T-cell (primary cell): ENCODE measurements at regions not wholly inside any gene's neighbourhood (a gene's known extent, or its start where the extent isn't known, plus 50 kb on each side); places are given as distances from the start of the nearest gene placed in this dataset.

Experiments
- ATAC-seq, 4 experiments: fragments of 200-7000 bp in 3 of 4; fragments of 150-1000 bp in 1 of 4; cut with Tn5 transposase; replicated peaks in 1 of 4; 1 replicate in 3 of 4; 2 replicates in 1 of 4; pipeline ENCODE4 v1.10.0; 2021; ENCODE audit warnings: moderate library complexity in 3 of 4, mild to moderate bottlenecking in 2 of 4, moderate number of reproducible peaks in 1 of 4
- CTCF ChIA-PET, 2 donors: fragments of 300-600 bp; sonication (Branson Sonifier 250); formaldehyde crosslinking; loops; one replicate each; lab custom pipeline; 2022; ENCODE audit warnings: antibody characterized with exemption in 2 of 2; lab: Charles Lee
- POLR2A ChIA-PET, 2 donors: fragments of 300-600 bp; sonication (Branson Sonifier 250); formaldehyde crosslinking; loops; one replicate each; lab custom pipeline; 2022; ENCODE audit warnings: antibody characterized with exemption in 2 of 2; lab: Charles Lee
- DNase-seq, 35 experiments: peaks; one replicate each; pipeline versions ENCODE4 v3.0.0 to v3.0.0-alpha.2; 2013 to 2023
- H3K27ac ChIP-seq: one replicate; pipeline ENCODE4 v1.5.1; 2013; ENCODE audit warnings: low read length
- H3K27me3 ChIP-seq, 2 experiments: replicated peaks in 1 of 2; 1 replicate in 1 of 2; 2 replicates in 1 of 2; pipeline versions ENCODE4 v1.6.1 to v1.7.0; 2013; ENCODE audit warnings: low read length in 1 of 2, mixed read lengths in 1 of 2; ENCODE audit not compliant: control insufficient read depth in 2 of 2, insufficient read depth in 2 of 2; ENCODE audit errors: extremely low read depth in 1 of 2
- H3K36me3 ChIP-seq, 2 donors: 1 replicate in 1 of 2; 2 replicates in 1 of 2; pipeline versions ENCODE4 v1.6.1 to v1.7.0; 2013; ENCODE audit warnings: low read length in 1 of 2; ENCODE audit not compliant: control insufficient read depth in 2 of 2, insufficient read depth in 1 of 2; ENCODE audit errors: extremely low read depth in 1 of 2
- H3K4me1 ChIP-seq, 2 experiments: 1 replicate in 1 of 2; 2 replicates in 1 of 2; pipeline versions ENCODE4 v1.6.1 to v1.7.0; 2013; ENCODE audit warnings: low read length in 2 of 2, mixed read lengths in 1 of 2; ENCODE audit not compliant: insufficient read depth in 2 of 2, control insufficient read depth in 1 of 2; ENCODE audit errors: extremely low read depth in 1 of 2
- H3K4me3 ChIP-seq, 2 donors: 1 replicate in 1 of 2; 2 replicates in 1 of 2; pipeline versions ENCODE4 v1.5.1 to v1.7.0; 2013; ENCODE audit warnings: mild to moderate bottlenecking in 2 of 2, low read length in 1 of 2, moderate library complexity in 1 of 2; ENCODE audit not compliant: control insufficient read depth in 1 of 2; ENCODE audit errors: extremely low read depth in 1 of 2
- H3K9me3 ChIP-seq: 2 replicates; pipeline ENCODE4 v1.7.0; 2013
- H3K27ac Mint-ChIP-seq, 2 donors: one replicate each; pipeline ENCODE4 v1.8.0; 2020 to 2021; ENCODE audit warnings: mild to moderate bottlenecking in 2 of 2, mixed read lengths in 2 of 2
- H3K27me3 Mint-ChIP-seq, 2 donors: one replicate each; pipeline ENCODE4 v1.8.0; 2021 to 2022; ENCODE audit warnings: mixed read lengths in 2 of 2
- H3K36me3 Mint-ChIP-seq: one replicate; pipeline ENCODE4 v1.8.0; 2021; ENCODE audit warnings: mixed read lengths
- H3K4me1 Mint-ChIP-seq, 3 donors: one replicate each; pipeline ENCODE4 v1.8.0; 2020 to 2022; ENCODE audit warnings: mixed read lengths in 3 of 3, mild to moderate bottlenecking in 1 of 3
- H3K4me3 Mint-ChIP-seq, 3 donors: one replicate each; pipeline ENCODE4 v1.8.0; 2020 to 2022; ENCODE audit warnings: mild to moderate bottlenecking in 3 of 3, mixed read lengths in 3 of 3, moderate library complexity in 3 of 3
- H3K9me3 Mint-ChIP-seq, 3 donors: one replicate each; pipeline ENCODE4 v1.8.0; 2020 to 2022; ENCODE audit warnings: mixed read lengths in 3 of 3
- WGBS: methylation state at CpG from one replicate; pipeline ENCODE4 v1.1.5; 2013; ENCODE audit warnings: missing lambda C conversion rate; ENCODE audit not compliant: insufficient coverage; 5-methylcytosine and 5-hydroxymethylcytosine counted together

DNA sequence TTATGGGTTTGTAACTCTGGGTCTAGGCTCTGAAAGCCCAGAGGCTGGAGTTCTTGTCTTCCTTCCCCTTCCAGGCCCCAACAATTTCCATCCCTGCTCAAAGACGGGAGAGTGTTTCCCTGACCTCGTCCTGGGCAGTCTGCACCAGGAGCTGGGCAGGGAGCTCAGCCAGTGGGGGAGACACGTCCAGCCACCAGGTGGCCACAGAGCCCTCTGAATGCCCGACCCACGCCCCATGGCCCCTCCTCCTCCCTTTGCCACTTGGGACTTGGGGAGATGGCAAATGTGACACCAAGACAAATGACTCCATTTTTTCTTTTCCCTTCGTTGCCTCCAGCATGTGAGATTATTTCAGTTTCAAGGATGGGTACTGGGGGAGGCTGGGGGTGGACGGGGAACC lies 159.9 kb upstream of the AJAP1 start:
- WGBS = 25% methylated on average over 2 of the region's 7 CpGs
- no peak overlapping the region for H3K27ac ChIP-seq
- no peaks in the 10 kb centered on the region for H3K4me1 ChIP-seq
- H3K4me3 ChIP-seq = no peak overlapping the region
- Mint-ChIP-seq H3K4me1 (no peaks in the 10 kb centered on the region), H3K4me3 (no peak overlapping the region), H3K9me3 (no peaks in the 10 kb centered on the region), H3K27ac (no peak overlapping the region), H3K36me3 (no peaks in the 10 kb centered on the region), H3K27me3 (peaks cover 8 to 18% of the 10 kb centered on the region in 2 donors)
- H3K9me3 ChIP-seq = no peaks in the 10 kb centered on the region
- DNase-seq (no peak), ATAC-seq (no peak)
- peaks cover 0 to 32% of the 10 kb centered on the region in 2 experiments for H3K27me3 ChIP-seq
- no peaks in the 10 kb centered on the region for H3K36me3 ChIP-seq
- CTCF ChIA-PET = no interaction called here
- POLR2A ChIA-PET = no interaction called here

DNA sequence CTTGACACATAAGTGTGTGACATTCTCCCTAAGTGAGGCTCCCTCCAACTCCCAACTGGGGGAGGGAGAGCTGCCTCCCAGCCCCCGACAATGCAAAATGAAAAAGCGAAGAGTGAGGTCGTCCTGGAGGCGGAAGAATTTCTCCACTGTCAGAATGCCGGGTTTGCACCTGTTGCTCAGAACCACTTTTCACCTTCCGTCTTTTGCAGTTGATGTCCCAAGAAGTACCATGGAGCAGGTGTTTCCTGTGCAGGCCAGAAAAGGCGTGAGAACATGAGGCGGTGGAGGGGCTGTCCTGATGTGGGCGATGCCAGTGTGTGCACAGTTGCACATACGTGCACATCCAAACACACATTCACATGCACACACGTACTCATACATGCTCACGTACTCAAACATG lies 158.6 kb upstream of the AJAP1 start:
- DNase-seq (no peak), ATAC-seq (no peak)
- no peak overlapping the region for H3K4me3 Mint-ChIP-seq
- WGBS = 37% methylated on average over 12 of the region's 12 CpGs
- Histone ChIP-seq H3K27me3 (peaks cover 0 to 32% of the 10 kb centered on the region in 2 experiments), H3K27ac (no peak overlapping the region), H3K9me3 (no peaks in the 10 kb centered on the region), H3K4me1 (no peaks in the 10 kb centered on the region), H3K4me3 (no peak overlapping the region), H3K36me3 (no peaks in the 10 kb centered on the region)
- no peaks in the 10 kb centered on the region for H3K36me3 Mint-ChIP-seq
- no peaks in the 10 kb centered on the region for H3K4me1 Mint-ChIP-seq
- H3K9me3 Mint-ChIP-seq = no peaks in the 10 kb centered on the region
- POLR2A ChIA-PET = no interaction called here
- H3K27ac Mint-ChIP-seq = no peak overlapping the region
- peaks cover 8 to 17% of the 10 kb centered on the region in 2 donors for H3K27me3 Mint-ChIP-seq
- CTCF ChIA-PET = no interaction called here

DNA sequence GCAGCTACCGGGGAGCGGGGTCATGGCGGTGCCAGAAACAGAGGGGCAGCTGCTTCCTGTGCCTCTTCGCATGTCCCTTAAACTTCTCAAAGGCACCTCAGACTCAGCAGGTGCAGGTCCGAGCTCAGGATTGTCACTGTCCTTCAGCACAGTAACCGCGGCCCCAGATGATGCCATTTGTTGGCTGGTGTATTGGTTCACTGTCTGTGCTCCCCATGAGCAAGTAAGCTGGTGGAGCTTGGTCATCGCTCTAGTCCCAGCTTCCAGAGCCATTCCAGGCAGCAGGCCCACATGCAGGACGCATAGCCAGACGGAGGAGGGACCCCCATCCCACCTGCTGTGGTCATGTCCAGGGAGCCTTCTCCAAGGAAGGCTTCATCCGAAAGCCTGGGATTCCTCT lies 154.0 kb upstream of the AJAP1 start:
- CTCF ChIA-PET = no interaction called here
- Histone ChIP-seq H3K4me3 (no peak overlapping the region), H3K9me3 (no peaks in the 10 kb centered on the region), H3K36me3 (no peaks in the 10 kb centered on the region), H3K27ac (no peak overlapping the region), H3K4me1 (no peaks in the 10 kb centered on the region), H3K27me3 (peaks cover 0 to 8% of the 10 kb centered on the region in 2 experiments)
- no peak for ATAC-seq
- 90% methylated on average over 9 of the region's 11 CpGs for WGBS
- peaks cover 4 to 9% of the 10 kb centered on the region in 2 donors for H3K27me3 Mint-ChIP-seq
- POLR2A ChIA-PET = no interaction called here
- no peaks in the 10 kb centered on the region for H3K4me1 Mint-ChIP-seq
- H3K27ac Mint-ChIP-seq = no peak overlapping the region
- no peaks in the 10 kb centered on the region for H3K36me3 Mint-ChIP-seq
- H3K9me3 Mint-ChIP-seq = no peaks in the 10 kb centered on the region
- no peak for DNase-seq
- no peak overlapping the region for H3K4me3 Mint-ChIP-seq

DNA sequence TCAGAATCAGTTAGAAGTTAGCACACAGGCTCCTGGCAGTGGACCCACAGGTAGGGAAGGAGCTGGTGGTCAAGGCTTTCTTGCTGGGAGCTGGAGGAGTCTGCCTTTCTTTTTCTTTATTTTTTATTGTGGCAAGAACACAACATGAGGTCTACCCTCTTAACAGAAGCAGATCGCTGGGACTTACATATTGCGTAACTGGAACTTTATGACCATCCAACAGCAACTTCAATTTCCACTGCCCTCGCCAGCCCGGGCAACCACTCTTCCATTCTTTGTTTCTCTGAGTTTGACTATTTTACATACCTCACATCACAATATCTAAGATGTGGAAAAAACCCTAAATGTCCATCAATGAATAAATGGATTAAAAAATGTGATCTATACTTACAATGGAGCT lies 147.8 kb upstream of the AJAP1 start:
- Mint-ChIP-seq H3K9me3 (no peaks in the 10 kb centered on the region), H3K4me3 (no peak overlapping the region), H3K4me1 (no peaks in the 10 kb centered on the region), H3K27me3 (peaks cover 19 to 20% of the 10 kb centered on the region in 2 donors), H3K27ac (no peak overlapping the region), H3K36me3 (no peaks in the 10 kb centered on the region)
- DNase-seq (no peak), ATAC-seq (no peak)
- Histone ChIP-seq H3K4me1 (no peaks in the 10 kb centered on the region), H3K27me3 (peaks cover 0 to 16% of the 10 kb centered on the region in 2 experiments), H3K36me3 (no peaks in the 10 kb centered on the region), H3K9me3 (no peaks in the 10 kb centered on the region), H3K4me3 (no peak overlapping the region), H3K27ac (no peak overlapping the region)
- CTCF ChIA-PET = no interaction called here
- POLR2A ChIA-PET = no interaction called here
- WGBS = 88% methylated on average over 2 of the region's 4 CpGs

DNA sequence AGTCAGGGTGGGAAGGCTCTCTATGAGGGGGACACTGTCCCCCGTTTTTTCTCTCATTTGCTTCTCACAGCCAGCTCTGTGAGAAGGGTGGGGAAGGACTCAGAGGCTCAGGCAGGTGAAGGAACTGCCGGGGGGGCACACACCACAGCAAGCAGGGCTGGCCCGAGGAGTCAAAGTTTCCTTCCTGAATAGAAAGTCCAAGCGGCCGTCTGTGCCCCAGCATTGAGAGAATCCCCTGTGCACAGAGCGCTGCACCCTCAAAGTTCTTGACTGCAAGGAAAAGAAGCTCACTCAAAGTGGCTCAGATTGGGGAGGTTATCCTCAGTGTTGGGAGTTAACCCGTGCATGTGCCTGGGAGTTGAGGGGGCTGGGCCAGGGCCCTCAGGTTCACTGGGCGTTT lies 145.2 kb upstream of the AJAP1 start:
- POLR2A ChIA-PET = no interaction called here
- no peaks in the 10 kb centered on the region for H3K4me1 Mint-ChIP-seq

DNA sequence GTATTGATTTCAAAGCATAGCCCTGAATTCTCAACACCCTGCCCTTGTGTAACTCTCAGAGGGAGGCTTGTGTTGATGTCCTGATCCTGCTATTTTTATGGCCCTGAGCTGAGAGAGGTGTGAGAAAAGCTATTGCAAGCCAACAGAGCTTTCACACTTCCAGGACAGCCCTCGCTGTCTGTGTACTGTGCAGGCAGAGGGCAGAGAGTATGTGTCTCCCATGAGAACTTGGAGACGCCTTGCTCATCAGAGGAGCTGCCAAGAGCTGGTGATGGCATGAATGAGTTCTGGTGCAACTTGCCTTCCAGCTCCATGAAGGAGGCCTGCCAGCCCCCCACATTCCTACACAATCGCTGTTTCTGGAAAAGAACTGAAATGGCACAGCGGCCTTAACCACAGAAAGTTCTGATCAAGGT lies 144.1 kb upstream of the AJAP1 start:
- Mint-ChIP-seq H3K9me3 (no peaks in the 10 kb centered on the region), H3K27ac (no peak overlapping the region), H3K27me3 (peaks cover 21 to 26% of the 10 kb centered on the region in 2 donors), H3K36me3 (no peaks in the 10 kb centered on the region), H3K4me1 (no peaks in the 10 kb centered on the region), H3K4me3 (no peak overlapping the region)
- CTCF ChIA-PET = no interaction called here
- ATAC-seq (no peak), DNase-seq (no peak)
- Histone ChIP-seq H3K4me3 (no peak overlapping the region), H3K36me3 (no peaks in the 10 kb centered on the region), H3K27me3 (peaks cover 0 to 30% of the 10 kb centered on the region in 2 experiments), H3K4me1 (no peaks in the 10 kb centered on the region), H3K9me3 (no peaks in the 10 kb centered on the region), H3K27ac (no peak overlapping the region)
- no CpG with 5 or more reads among the region's 4 CpGs for WGBS
- POLR2A ChIA-PET = no interaction called here

More for the DNA sequence above, 145.2 kb upstream of the AJAP1 start:
- Histone ChIP-seq H3K36me3 (no peaks in the 10 kb centered on the region), H3K4me3 (no peak overlapping the region), H3K27ac (no peak overlapping the region), H3K9me3 (no peaks in the 10 kb centered on the region), H3K4me1 (no peaks in the 10 kb centered on the region), H3K27me3 (peaks cover 0 to 30% of the 10 kb centered on the region in 2 experiments)
- DNase-seq (no peak), ATAC-seq (no peak)
- H3K27me3 Mint-ChIP-seq = peaks cover 11 to 21% of the 10 kb centered on the region in 2 donors
- WGBS = 43% methylated on average over 8 of the region's 8 CpGs
- H3K4me3 Mint-ChIP-seq = no peak overlapping the region
- no peaks in the 10 kb centered on the region for H3K36me3 Mint-ChIP-seq
- CTCF ChIA-PET = no interaction called here
- H3K9me3 Mint-ChIP-seq = no peaks in the 10 kb centered on the region
- H3K27ac Mint-ChIP-seq = no peak overlapping the region

DNA sequence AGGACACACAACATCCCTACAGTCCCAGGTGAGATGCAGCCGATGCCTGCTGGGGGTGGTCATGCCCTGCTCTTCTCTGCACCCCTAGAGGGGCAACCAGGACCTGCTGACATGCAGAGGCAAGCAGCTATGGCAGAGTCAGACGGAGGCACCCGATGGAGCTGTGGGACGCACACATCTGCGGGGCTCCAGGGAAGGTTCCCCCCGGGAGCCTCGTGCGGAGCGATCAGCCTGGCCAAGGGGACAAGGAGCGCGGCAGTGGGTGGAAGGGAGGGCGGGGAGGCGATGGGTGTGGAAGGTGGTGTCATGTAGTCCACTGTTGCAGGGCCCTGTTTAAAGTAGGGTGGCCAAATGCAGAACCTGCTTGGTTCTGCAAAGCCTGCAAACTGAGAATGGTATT lies 143.0 kb upstream of the AJAP1 start:
- ATAC-seq (no peak), DNase-seq (no peak)
- Mint-ChIP-seq H3K27ac (no peak overlapping the region), H3K4me3 (no peak overlapping the region), H3K36me3 (no peaks in the 10 kb centered on the region), H3K9me3 (no peaks in the 10 kb centered on the region), H3K27me3 (peaks cover 21 to 26% of the 10 kb centered on the region in 2 donors), H3K4me1 (no peaks in the 10 kb centered on the region)
- Histone ChIP-seq H3K27me3 (peaks cover 0 to 35% of the 10 kb centered on the region in 2 experiments), H3K4me1 (no peaks in the 10 kb centered on the region), H3K36me3 (no peaks in the 10 kb centered on the region), H3K27ac (no peak overlapping the region), H3K9me3 (no peaks in the 10 kb centered on the region), H3K4me3 (no peak overlapping the region)
- POLR2A ChIA-PET = no interaction called here
- 97% methylated on average over 13 of the region's 13 CpGs for WGBS
- CTCF ChIA-PET = no interaction called here
